ENCODE measurements at regions not wholly inside any gene's neighbourhood (a gene's known extent, or its start where the extent isn't known, plus 50 kb on each side); places are given as distances from the start of the nearest gene placed in this dataset.
"Not testable (repeated sequence)": the region's sequence is repeated elsewhere in the genome, so short reads cannot be mapped to it uniquely, and the experiment has no call there.

DNA sequence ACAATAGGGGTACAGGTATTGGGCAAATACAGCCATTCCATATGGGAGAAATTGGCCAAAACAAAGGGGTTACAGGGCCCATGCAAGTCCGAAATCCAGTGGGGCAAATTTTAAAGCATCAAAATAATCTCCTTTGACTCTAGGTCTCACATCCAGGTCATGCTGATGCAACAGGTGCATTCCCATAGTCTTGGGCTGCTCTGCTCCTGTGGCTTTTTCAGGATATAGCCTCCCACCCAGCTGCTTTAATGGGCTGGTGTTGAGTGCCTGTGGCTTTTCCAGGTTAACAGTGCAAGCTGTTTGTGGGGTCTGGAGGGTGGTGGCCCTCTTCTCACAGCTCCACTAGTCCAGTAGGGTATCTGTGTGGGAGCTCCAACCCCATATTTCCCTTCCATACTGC is 607.1 kb downstream of the MEI4 start (continued):
- TF ChIP-seq, protein P1, sequence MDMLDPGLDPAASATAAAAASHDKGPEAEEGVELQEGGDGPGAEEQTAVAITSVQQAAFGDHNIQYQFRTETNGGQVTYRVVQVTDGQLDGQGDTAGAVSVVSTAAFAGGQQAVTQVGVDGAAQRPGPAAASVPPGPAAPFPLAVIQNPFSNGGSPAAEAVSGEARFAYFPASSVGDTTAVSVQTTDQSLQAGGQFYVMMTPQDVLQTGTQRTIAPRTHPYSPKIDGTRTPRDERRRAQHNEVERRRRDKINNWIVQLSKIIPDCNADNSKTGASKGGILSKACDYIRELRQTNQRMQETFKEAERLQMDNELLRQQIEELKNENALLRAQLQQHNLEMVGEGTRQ (IDR thresholded peaks at IDR 0.05; ENCODE audit: borderline replicate concordance, low read depth, low read length): no peak
- TF ChIP-seq SIN3A (IDR thresholded peaks at IDR 0.05; ENCODE audit: borderline replicate concordance, low read depth, low read length): no peak
- no peak for TF ChIP-seq NFIC (IDR thresholded peaks at IDR 0.05; ENCODE audit: borderline replicate concordance)
- no peak for TF ChIP-seq FOXM1 (IDR thresholded peaks at IDR 0.05; ENCODE audit: low read depth)
- no peak for TF ChIP-seq RXRA (IDR thresholded peaks at IDR 0.05; ENCODE audit: borderline replicate concordance, low read depth)
- no peak for TF ChIP-seq EZH2phosphoT487 (IDR thresholded peaks at IDR 0.05; ENCODE audit: borderline replicate concordance, low read depth)

DNA sequence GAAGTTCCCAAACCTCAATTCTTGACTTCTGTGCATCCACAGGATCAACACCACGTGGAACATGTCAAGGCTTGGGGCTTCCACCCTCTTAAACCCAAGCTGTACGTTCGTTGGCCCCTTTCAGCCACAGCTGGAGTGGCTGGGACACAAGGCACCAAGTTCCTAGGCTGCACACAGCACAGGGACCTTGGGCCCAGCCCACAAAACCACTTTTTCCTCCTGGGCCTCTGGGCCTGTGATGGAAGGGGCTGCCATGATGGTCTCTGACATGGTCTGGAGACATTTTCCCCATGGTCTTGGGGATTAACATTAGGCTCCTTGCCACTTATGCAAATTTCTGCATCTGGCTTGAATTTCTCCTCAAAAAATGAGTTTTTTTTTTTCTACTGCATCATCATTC is 606.9 kb upstream of the IRAK1BP1 start:
- H2AFZ ChIP-seq (ENCODE audit: low read depth); CTCF ChIA-PET; H3K4me3 ChIP-seq (ENCODE audit: low read depth in 2 of 2, low read length in 1 of 2); H3K4me2 ChIP-seq; DNase-seq; H3F3A ChIP-seq (replicated peaks; ENCODE audit: insufficient read depth); H3K27me3 ChIP-seq (ENCODE audit: insufficient read depth); H3K9me3 ChIP-seq; H3K9ac ChIP-seq; H3K79me2 ChIP-seq (ENCODE audit: insufficient read depth); H4K20me1 ChIP-seq (ENCODE audit: insufficient read depth); H3K36me3 ChIP-seq (replicated peaks in 1 of 2; ENCODE audit: control insufficient read depth in 1 of 2, insufficient read depth in 2 of 2, low read length in 1 of 2); POLR2A ChIA-PET; H3K9me2 ChIP-seq; H3K27ac ChIP-seq (ENCODE audit: low read depth in 2 of 2, low read length in 1 of 2); H3K4me1 ChIP-seq (ENCODE audit: control insufficient read depth in 1 of 2, insufficient read depth in 2 of 2, low read depth in 1 of 2, low read length in 1 of 2): not testable (repeated sequence)
- WGBS (ENCODE audit: low lambda C conversion rate): 0% methylated on average over 3 of the region's 3 CpGs

DNA sequence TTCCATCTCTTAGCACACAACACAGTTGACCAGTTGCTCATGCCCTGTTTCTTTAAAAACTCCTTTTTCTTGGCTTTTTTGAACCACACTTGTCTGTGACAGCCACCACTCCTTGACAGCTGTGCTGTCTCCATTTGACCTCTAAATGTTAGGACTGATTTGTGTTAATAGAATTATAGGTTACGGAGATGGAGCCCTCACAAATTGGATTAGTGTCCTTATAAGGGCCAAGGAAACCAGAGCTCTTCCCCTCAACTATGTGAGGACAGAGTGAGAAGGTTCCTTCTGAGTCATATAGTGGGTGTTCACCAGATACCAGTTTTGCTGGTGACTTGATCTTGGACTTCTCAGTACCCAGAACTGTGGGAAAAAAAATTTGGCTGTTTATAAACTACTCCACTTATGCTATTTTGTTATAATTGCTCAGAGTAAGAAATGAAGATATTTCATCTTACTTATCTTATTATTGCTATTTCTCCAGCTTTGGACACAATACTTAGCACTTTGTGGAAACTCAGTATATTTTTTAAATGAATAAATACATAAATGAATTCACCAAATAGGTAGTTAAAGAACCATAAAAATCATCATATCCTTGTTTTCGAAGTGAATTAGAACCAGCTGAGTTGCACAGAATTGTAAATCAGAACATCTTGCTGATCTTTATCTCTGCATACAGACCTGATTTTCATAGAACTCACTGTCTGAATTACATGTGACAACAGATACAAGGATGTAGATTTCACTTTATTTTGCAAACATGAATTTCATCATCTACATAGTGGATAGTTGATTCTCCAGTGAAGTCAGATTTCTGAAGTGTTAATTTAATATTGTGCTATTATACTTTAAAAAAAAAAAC is 598.5 kb upstream of the IRAK1BP1 start:
- no peak for DNase-seq
- H3K4me3 ChIP-seq (ENCODE audit: low read depth in 2 of 2, low read length in 1 of 2): no peak overlapping the region
- H4K20me1 ChIP-seq (ENCODE audit: insufficient read depth): no peaks in the 10 kb centered on the region
- H3K27me3 ChIP-seq (ENCODE audit: insufficient read depth): no peaks in the 10 kb centered on the region
- ChIA-PET POLR2A (no interaction called here), CTCF (no interaction called here)
- no peak overlapping the region for H2AFZ ChIP-seq (ENCODE audit: low read depth)
- no peaks in the 10 kb centered on the region for H3K79me2 ChIP-seq (ENCODE audit: insufficient read depth)
- H3K9me2 ChIP-seq: no peaks in the 10 kb centered on the region
- no peak overlapping the region for H3K27ac ChIP-seq (ENCODE audit: low read depth in 2 of 2, low read length in 1 of 2)
- H3K4me2 ChIP-seq: no peak overlapping the region
- H3F3A ChIP-seq (replicated peaks; ENCODE audit: insufficient read depth): no peaks in the 10 kb centered on the region
- no peaks in the 10 kb centered on the region for H3K9me3 ChIP-seq
- H3K36me3 ChIP-seq (replicated peaks in 1 of 2; ENCODE audit: control insufficient read depth in 1 of 2, insufficient read depth in 2 of 2, low read length in 1 of 2): no peaks in the 10 kb centered on the region
- TF ChIP-seq, protein P2, sequence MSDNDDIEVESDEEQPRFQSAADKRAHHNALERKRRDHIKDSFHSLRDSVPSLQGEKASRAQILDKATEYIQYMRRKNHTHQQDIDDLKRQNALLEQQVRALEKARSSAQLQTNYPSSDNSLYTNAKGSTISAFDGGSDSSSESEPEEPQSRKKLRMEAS (IDR thresholded peaks at IDR 0.05; ENCODE audit: low read depth): no peak
- TF ChIP-seq, protein P3, sequence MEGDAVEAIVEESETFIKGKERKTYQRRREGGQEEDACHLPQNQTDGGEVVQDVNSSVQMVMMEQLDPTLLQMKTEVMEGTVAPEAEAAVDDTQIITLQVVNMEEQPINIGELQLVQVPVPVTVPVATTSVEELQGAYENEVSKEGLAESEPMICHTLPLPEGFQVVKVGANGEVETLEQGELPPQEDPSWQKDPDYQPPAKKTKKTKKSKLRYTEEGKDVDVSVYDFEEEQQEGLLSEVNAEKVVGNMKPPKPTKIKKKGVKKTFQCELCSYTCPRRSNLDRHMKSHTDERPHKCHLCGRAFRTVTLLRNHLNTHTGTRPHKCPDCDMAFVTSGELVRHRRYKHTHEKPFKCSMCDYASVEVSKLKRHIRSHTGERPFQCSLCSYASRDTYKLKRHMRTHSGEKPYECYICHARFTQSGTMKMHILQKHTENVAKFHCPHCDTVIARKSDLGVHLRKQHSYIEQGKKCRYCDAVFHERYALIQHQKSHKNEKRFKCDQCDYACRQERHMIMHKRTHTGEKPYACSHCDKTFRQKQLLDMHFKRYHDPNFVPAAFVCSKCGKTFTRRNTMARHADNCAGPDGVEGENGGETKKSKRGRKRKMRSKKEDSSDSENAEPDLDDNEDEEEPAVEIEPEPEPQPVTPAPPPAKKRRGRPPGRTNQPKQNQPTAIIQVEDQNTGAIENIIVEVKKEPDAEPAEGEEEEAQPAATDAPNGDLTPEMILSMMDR (IDR thresholded peaks at IDR 0.05): no peak
- no peak for TF ChIP-seq NRF1 (IDR thresholded peaks at IDR 0.05; ENCODE audit: low read depth, low read length)
- no peak for TF ChIP-seq GABPA (IDR thresholded peaks at IDR 0.05; ENCODE audit: low read depth)
- TF ChIP-seq FOXJ3 (CRISPR knock-in tag; IDR thresholded peaks at IDR 0.05): no peak
- TF ChIP-seq GATA2 (CRISPR knock-in tag; IDR thresholded peaks at IDR 0.05): peak; percentile 39; the same call in 1 of the 2 replicates
- no peak overlapping the region for H3K9ac ChIP-seq
- no peaks in the 10 kb centered on the region for H3K4me1 ChIP-seq (ENCODE audit: control insufficient read depth in 1 of 2, insufficient read depth in 2 of 2, low read depth in 1 of 2, low read length in 1 of 2)
- WGBS (ENCODE audit: low lambda C conversion rate): 16% methylated on average over 2 of the region's 2 CpGs
